ENCODE measurements at regions not wholly inside any gene's neighbourhood (a gene's known extent, or its start where the extent isn't known, plus 50 kb on each side); places are given as distances from the start of the nearest gene placed in this dataset.

- TF ChIP-seq, protein P1, sequence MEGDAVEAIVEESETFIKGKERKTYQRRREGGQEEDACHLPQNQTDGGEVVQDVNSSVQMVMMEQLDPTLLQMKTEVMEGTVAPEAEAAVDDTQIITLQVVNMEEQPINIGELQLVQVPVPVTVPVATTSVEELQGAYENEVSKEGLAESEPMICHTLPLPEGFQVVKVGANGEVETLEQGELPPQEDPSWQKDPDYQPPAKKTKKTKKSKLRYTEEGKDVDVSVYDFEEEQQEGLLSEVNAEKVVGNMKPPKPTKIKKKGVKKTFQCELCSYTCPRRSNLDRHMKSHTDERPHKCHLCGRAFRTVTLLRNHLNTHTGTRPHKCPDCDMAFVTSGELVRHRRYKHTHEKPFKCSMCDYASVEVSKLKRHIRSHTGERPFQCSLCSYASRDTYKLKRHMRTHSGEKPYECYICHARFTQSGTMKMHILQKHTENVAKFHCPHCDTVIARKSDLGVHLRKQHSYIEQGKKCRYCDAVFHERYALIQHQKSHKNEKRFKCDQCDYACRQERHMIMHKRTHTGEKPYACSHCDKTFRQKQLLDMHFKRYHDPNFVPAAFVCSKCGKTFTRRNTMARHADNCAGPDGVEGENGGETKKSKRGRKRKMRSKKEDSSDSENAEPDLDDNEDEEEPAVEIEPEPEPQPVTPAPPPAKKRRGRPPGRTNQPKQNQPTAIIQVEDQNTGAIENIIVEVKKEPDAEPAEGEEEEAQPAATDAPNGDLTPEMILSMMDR (IDR thresholded peaks at IDR 0.05; ENCODE audit: insufficient read depth, low read length) = no peak
- TF ChIP-seq POLR2AphosphoS5 (IDR thresholded peaks at IDR 0.05; ENCODE audit: low read depth) (no peak), GABPA (IDR thresholded peaks at IDR 0.05; ENCODE audit: low read depth) (no peak)
Measured at GRCh38 chr7:142546452-142546851, 202.8 kb upstream of the PRSS1 start.
